HCT116 (cell line): ENCODE measurements at regions not wholly inside any gene's neighbourhood (a gene's known extent, or its start where the extent isn't known, plus 50 kb on each side); places are given as distances from the start of the nearest gene placed in this dataset.

ENCODE experiments used
- ATAC-seq: fragments of 200-7000 bp; cut with Tn5 transposase; 2 replicates; pipeline ENCODE4 v1.9.1; 2020; ENCODE audit warnings: mild to moderate bottlenecking, moderate library complexity
- BruUV-seq: library from RNA; stranded (reverse); fragments of 400-500 nt; replicated peaks from 2 replicates; lab custom pipeline; 2021; lab: Mats Ljungman, UMichigan
- CTCF ChIA-PET: fragments of 300-600 bp; sonication (Branson Sonifier 250); formaldehyde crosslinking; loops from one replicate; lab custom pipeline; 2021; ENCODE audit warnings: antibody characterized with exemption; lab: Charles Lee
- POLR2A ChIA-PET: fragments of 300-600, 350-600 bp; sonication (Branson Sonifier 250); formaldehyde crosslinking; loops from one replicate; lab custom pipeline; 2021; ENCODE audit warnings: antibody characterized with exemption; lab: Charles Lee
- RAD21 ChIA-PET, 2 experiments: fragments of 300-600 bp; sonication (Branson Sonifier 250); formaldehyde crosslinking; loops; one replicate each; lab custom pipeline; 2023; ENCODE audit warnings: low total read pairs in 2 of 2; ENCODE audit not compliant: uncharacterized antibody in 2 of 2, unreplicated experiment in 2 of 2, low non-redundant PET in 1 of 2; lab: Charles Lee
- DNase-seq: peaks from one replicate; pipeline ENCODE4 v3.0.0-alpha.2; 2010; ENCODE audit warnings: low read depth, low spot score
- H2AFZ ChIP-seq: fragments of 200-600 bp; shearing (Covaris generic), sonication (generic); 2 replicates; pipeline ENCODE4 v1.6.1; 2017; ENCODE audit warnings: low read depth, mixed run types, mixed read lengths, antibody characterized with exemption, low read length; ENCODE audit not compliant: poor library complexity, severe bottlenecking
- H3K27ac ChIP-seq: 2 replicates; pipeline ENCODE4 v1.5.1; 2012; ENCODE audit warnings: low read depth, low read length
- H3K27me3 ChIP-seq: fragments of 200-600 bp; sonication (generic); 2 replicates; pipeline ENCODE4 v1.6.1; 2016; ENCODE audit warnings: mixed run types, low read length, mixed read lengths; ENCODE audit not compliant: insufficient read depth
- H3K36me3 ChIP-seq, 2 experiments: fragments of 200-500 bp in 1 of 2; fragments of 200-600 bp in 1 of 2; sonication (Bioruptor generic) in 1 of 2; sonication (generic) in 1 of 2; 2 replicates each; pipeline versions ENCODE4 v1.5.1 to v1.6.1; 2014 to 2016; ENCODE audit warnings: low read length in 2 of 2, inconsistent platforms in 1 of 2, mixed read lengths in 1 of 2, mixed run types in 1 of 2; ENCODE audit not compliant: insufficient read depth in 2 of 2, control insufficient read depth in 1 of 2
- H3K4me1 ChIP-seq, 2 experiments: fragments of 200-600 bp in 1 of 2; sonication (generic) in 1 of 2; 2 replicates each; pipeline versions ENCODE4 v1.5.1 to v1.6.1; 2012 to 2017; ENCODE audit warnings: low read length in 2 of 2, inconsistent platforms in 1 of 2, mild to moderate bottlenecking in 1 of 2, mixed read lengths in 1 of 2, mixed run types in 1 of 2, moderate library complexity in 1 of 2; ENCODE audit not compliant: insufficient read depth in 2 of 2, control insufficient read depth in 1 of 2
- H3K4me2 ChIP-seq: fragments of 200-600 bp; sonication (generic); 2 replicates; pipeline ENCODE4 v1.6.1; 2017; ENCODE audit warnings: mixed run types, low read length, mixed read lengths
- H3K4me3 ChIP-seq, 2 experiments: fragments of 200-600 bp in 1 of 2; sonication (generic) in 1 of 2; replicated peaks in 1 of 2; 2 replicates each; pipeline ENCODE4 v1.5.1; 2011 to 2016; ENCODE audit warnings: low read length in 2 of 2, control low read depth in 1 of 2, low read depth in 1 of 2, mild to moderate bottlenecking in 1 of 2, mixed read lengths in 1 of 2, mixed run types in 1 of 2
- H3K79me2 ChIP-seq: fragments of 200-600 bp; sonication (generic); 2 replicates; pipeline ENCODE4 v1.6.1; 2017; ENCODE audit warnings: mild to moderate bottlenecking, mixed run types, low read length, moderate library complexity, mixed read lengths; ENCODE audit not compliant: insufficient read depth
- H3K9ac ChIP-seq: fragments of 200-600 bp; sonication (generic); 2 replicates; pipeline ENCODE4 v1.6.1; 2016; ENCODE audit warnings: low read length, mixed read lengths
- H3K9me2 ChIP-seq: fragments of 200-600 bp; sonication (generic), shearing (Covaris generic); 2 replicates; pipeline ENCODE4 v1.6.1; 2017; ENCODE audit warnings: mixed run types, mild to moderate bottlenecking, moderate library complexity; ENCODE audit not compliant: insufficient read depth
- H3K9me3 ChIP-seq, 2 experiments: fragments of 200-500 bp in 1 of 2; fragments of 200-600 bp in 1 of 2; sonication (Bioruptor generic) in 1 of 2; sonication (generic) in 1 of 2; 2 replicates each; pipeline ENCODE4 v1.6.1; 2014 to 2017; ENCODE audit warnings: low read length in 2 of 2, mixed read lengths in 2 of 2, inconsistent platforms in 1 of 2, low read depth in 1 of 2, mild to moderate bottlenecking in 1 of 2, mixed run types in 1 of 2, moderate library complexity in 1 of 2; ENCODE audit not compliant: control insufficient read depth in 1 of 2, insufficient read depth in 1 of 2
- H4K20me1 ChIP-seq: fragments of 200-600 bp; sonication (generic), shearing (Covaris generic); 2 replicates; pipeline ENCODE4 v1.6.1; 2017; ENCODE audit warnings: mixed run types, mild to moderate bottlenecking, moderate library complexity; ENCODE audit not compliant: insufficient read depth
- CBX3 ChIP-seq: IDR thresholded peaks from 2 replicates; pipeline ENCODE4 v1.6.1; 2012; ENCODE audit warnings: low read depth
- CEBPB ChIP-seq: IDR thresholded peaks from 2 replicates; pipeline ENCODE4 v1.6.1; 2012; ENCODE audit warnings: low read depth
- EGR1 ChIP-seq: IDR thresholded peaks from 2 replicates; pipeline ENCODE4 v1.6.1; 2012; ENCODE audit warnings: low read depth
- ELF1 ChIP-seq: IDR thresholded peaks from 2 replicates; pipeline ENCODE4 v1.6.1; 2012; ENCODE audit warnings: low read depth, borderline replicate concordance
- EZH2 ChIP-seq: fragments of 200-600 bp; sonication (generic); IDR thresholded peaks from 2 replicates; pipeline ENCODE4 v1.6.1; 2017; ENCODE audit warnings: antibody characterized with exemption, mixed run types
- EZH2phosphoT487 ChIP-seq: fragments of 200-600 bp; IDR thresholded peaks from 2 replicates; pipeline ENCODE4 v1.6.1; 2018; ENCODE audit warnings: antibody characterized with exemption, borderline replicate concordance
- FOSL1 ChIP-seq: IDR thresholded peaks from 2 replicates; pipeline ENCODE4 v1.6.1; 2012; ENCODE audit warnings: low read depth
- JUND ChIP-seq: IDR thresholded peaks from 2 replicates; pipeline ENCODE4 v1.6.1; 2012
- POLR2A ChIP-seq: IDR thresholded peaks from 2 replicates; pipeline ENCODE4 v1.7.0; 2011; ENCODE audit warnings: borderline replicate concordance; ENCODE audit not compliant: insufficient read depth, insufficient read length; ENCODE audit errors: extremely low read depth
- RAD21 ChIP-seq: IDR thresholded peaks from 2 replicates; pipeline ENCODE4 v1.6.1; 2012; ENCODE audit warnings: low read depth, mild to moderate bottlenecking
- SP1 ChIP-seq: IDR thresholded peaks from 2 replicates; pipeline ENCODE4 v1.6.1; 2012; ENCODE audit warnings: low read depth
- SRF ChIP-seq: IDR thresholded peaks from 2 replicates; pipeline ENCODE4 v1.6.1; 2012; ENCODE audit warnings: low read depth
- ZFX ChIP-seq: fragments of 450-650 bp; IDR thresholded peaks from 2 replicates; pipeline ENCODE4 v1.6.1; 2017
- ZNF274 ChIP-seq: fragments of 200-500 bp; sonication (Bioruptor generic); IDR thresholded peaks from 2 replicates; pipeline ENCODE4 v1.6.1; 2014; ENCODE audit warnings: mild to moderate bottlenecking, low read depth, low read length, inconsistent platforms
- intact Hi-C: fragments of 100-400 bp; cut with micrococcal nuclease; formaldehyde crosslinking; loops from 2 replicates; pipeline ENCODE4 v1.10.0; 2022
- TF ChIP-seq, protein P1 (sequence below): IDR thresholded peaks from 2 replicates; pipeline ENCODE4 v1.6.1; 2011; ENCODE audit warnings: mild to moderate bottlenecking, low read length, moderate library complexity; ENCODE audit not compliant: insufficient replicate concordance; ENCODE audit errors: extremely low read depth
- TF ChIP-seq, protein P2 (sequence below): IDR thresholded peaks from 2 replicates; pipeline ENCODE4 v1.6.1; 2012
- TF ChIP-seq, protein P3 (sequence below): IDR thresholded peaks from 2 replicates; pipeline ENCODE4 v1.6.1; 2012

GRCh38 chr7:110375068-110375467, 715.9 kb upstream of the LRRN3 start:
- ChIA-PET POLR2A (no interaction called here), RAD21 (no interaction called here), CTCF (no interaction called here)
- H3K36me3 ChIP-seq, result no peaks in the 10 kb centered on the region
- no peak overlapping the region for H3K4me2 ChIP-seq
- intact Hi-C loops, result no loop called here
- no peak overlapping the region for H3K4me3 ChIP-seq
- H3K9me2 ChIP-seq, result no peaks in the 10 kb centered on the region
- BruUV-seq, result no TSS peak
- H3K27ac ChIP-seq, result no peak overlapping the region
- ATAC-seq, result no peak
- no peaks in the 10 kb centered on the region for H4K20me1 ChIP-seq
- no peaks in the 10 kb centered on the region for H3K27me3 ChIP-seq
- no peaks in the 10 kb centered on the region for H3K79me2 ChIP-seq
- no peak for DNase-seq
- no peak overlapping the region for H3K9ac ChIP-seq
- no peak for TF ChIP-seq ELF1
- TF ChIP-seq CBX3, result no peak
- TF ChIP-seq ZNF274, result no peak
- TF ChIP-seq CEBPB, result no peak
- TF ChIP-seq, protein P1, sequence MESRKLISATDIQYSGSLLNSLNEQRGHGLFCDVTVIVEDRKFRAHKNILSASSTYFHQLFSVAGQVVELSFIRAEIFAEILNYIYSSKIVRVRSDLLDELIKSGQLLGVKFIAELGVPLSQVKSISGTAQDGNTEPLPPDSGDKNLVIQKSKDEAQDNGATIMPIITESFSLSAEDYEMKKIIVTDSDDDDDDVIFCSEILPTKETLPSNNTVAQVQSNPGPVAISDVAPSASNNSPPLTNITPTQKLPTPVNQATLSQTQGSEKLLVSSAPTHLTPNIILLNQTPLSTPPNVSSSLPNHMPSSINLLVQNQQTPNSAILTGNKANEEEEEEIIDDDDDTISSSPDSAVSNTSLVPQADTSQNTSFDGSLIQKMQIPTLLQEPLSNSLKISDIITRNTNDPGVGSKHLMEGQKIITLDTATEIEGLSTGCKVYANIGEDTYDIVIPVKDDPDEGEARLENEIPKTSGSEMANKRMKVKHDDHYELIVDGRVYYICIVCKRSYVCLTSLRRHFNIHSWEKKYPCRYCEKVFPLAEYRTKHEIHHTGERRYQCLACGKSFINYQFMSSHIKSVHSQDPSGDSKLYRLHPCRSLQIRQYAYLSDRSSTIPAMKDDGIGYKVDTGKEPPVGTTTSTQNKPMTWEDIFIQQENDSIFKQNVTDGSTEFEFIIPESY, result no peak
- TF ChIP-seq EGR1, result no peak
- TF ChIP-seq, protein P2, sequence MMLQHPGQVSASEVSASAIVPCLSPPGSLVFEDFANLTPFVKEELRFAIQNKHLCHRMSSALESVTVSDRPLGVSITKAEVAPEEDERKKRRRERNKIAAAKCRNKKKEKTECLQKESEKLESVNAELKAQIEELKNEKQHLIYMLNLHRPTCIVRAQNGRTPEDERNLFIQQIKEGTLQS, result no peak
- H2AFZ ChIP-seq, result no peak overlapping the region
- H3K4me1 ChIP-seq, result no peaks in the 10 kb centered on the region
- no peaks in the 10 kb centered on the region for H3K9me3 ChIP-seq

DNA sequence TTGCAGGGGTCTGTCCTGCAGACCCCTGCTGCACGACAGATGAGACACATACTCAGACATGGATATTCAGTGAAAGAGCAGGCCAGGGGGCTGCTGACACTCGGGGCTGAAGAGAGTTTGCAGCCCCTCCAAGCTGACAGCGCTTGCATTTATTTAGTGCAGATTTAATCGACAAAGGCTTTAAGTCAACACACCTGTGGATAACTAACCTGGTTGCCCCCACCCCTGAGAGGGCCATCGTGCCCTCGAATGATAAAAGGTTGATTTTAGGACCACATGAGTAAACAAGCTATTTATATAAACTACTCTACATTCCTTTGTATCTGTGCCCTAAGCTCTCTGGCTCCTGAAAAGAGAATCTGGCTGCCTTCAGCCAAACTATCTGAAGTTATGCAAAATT, 708.2 kb upstream of the LRRN3 start:
- CTCF ChIA-PET, result no interaction called here
- no peak for TF ChIP-seq POLR2A
- no peak for TF ChIP-seq EZH2phosphoT487
- TF ChIP-seq RAD21, result no peak
- TF ChIP-seq, protein P1, result no peak
- no peak for TF ChIP-seq EGR1
- TF ChIP-seq FOSL1, result no peak
- TF ChIP-seq EZH2, result no peak
- no peak for TF ChIP-seq JUND
- TF ChIP-seq, protein P2, result no peak
- TF ChIP-seq SRF, result no peak
- TF ChIP-seq ZNF274, result no peak
- TF ChIP-seq SP1, result no peak
- TF ChIP-seq ZFX, result no peak
- TF ChIP-seq, protein P3, sequence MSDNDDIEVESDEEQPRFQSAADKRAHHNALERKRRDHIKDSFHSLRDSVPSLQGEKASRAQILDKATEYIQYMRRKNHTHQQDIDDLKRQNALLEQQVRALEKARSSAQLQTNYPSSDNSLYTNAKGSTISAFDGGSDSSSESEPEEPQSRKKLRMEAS, result no peak

More for the DNA sequence above, 708.2 kb upstream of the LRRN3 start:
- ChIA-PET RAD21 (no interaction called here), POLR2A (no interaction called here)
- H3K9me3 ChIP-seq, result no peaks in the 10 kb centered on the region
- intact Hi-C loops, result no loop called here
- H4K20me1 ChIP-seq, result no peaks in the 10 kb centered on the region
- no TSS peak for BruUV-seq
- H3K9ac ChIP-seq, result no peak overlapping the region
- H3K36me3 ChIP-seq, result no peaks in the 10 kb centered on the region
- peaks cover 15 to 23% of the 10 kb centered on the region in 2 experiments for H3K4me1 ChIP-seq
- H2AFZ ChIP-seq, result no peak overlapping the region
- H3K27me3 ChIP-seq, result no peaks in the 10 kb centered on the region
- no peak for DNase-seq
- no peaks in the 10 kb centered on the region for H3K79me2 ChIP-seq
- no peak for ATAC-seq
- H3K4me3 ChIP-seq, result no peak overlapping the region
- no peak overlapping the region for H3K4me2 ChIP-seq
- no peaks in the 10 kb centered on the region for H3K9me2 ChIP-seq
- no peak overlapping the region for H3K27ac ChIP-seq
